ENCODE measurements at regions not wholly inside any gene's neighbourhood (a gene's known extent, or its start where the extent isn't known, plus 50 kb on each side); places are given as distances from the start of the nearest gene placed in this dataset.
"Not testable (repeated sequence)": the region's sequence is repeated elsewhere in the genome, so short reads cannot be mapped to it uniquely, and the experiment has no call there.

- no peak overlapping the region for H3K27ac ChIP-seq
- H3K4me3 ChIP-seq, result no peak overlapping the region
Measured at GRCh38 chr1:38203441-38203840, 156.8 kb upstream of the POU3F1 start.

GRCh38 chr1:38201431-38201830, 154.8 kb upstream of the POU3F1 start:
- Histone ChIP-seq H3K27ac (no peak overlapping the region), H3K4me3 (no peak overlapping the region)

GRCh38 chr1:38198621-38199020, 152.0 kb upstream of the POU3F1 start:
- Histone ChIP-seq H3K4me3 (no peak overlapping the region), H3K27ac (no peak overlapping the region)

- H3K4me3 ChIP-seq, result no peak overlapping the region
- H3K27ac ChIP-seq, result no peak overlapping the region
Measured at GRCh38 chr1:38198099-38198498, 151.5 kb upstream of the POU3F1 start.

GRCh38 chr1:38197312-38198061, 150.9 kb upstream of the POU3F1 start:
- Histone ChIP-seq H3K4me3 (no peak overlapping the region), H3K27ac (no peak overlapping the region)

- Histone ChIP-seq H3K4me3 (no peak overlapping the region), H3K27ac (no peak overlapping the region)
Measured at GRCh38 chr1:38194472-38194871, 147.9 kb upstream of the POU3F1 start.

GRCh38 chr1:38193040-38193439, 146.4 kb upstream of the POU3F1 start:
- Histone ChIP-seq H3K4me3 (no peak overlapping the region), H3K27ac (no peak overlapping the region)

GRCh38 chr1:38191461-38191860, 144.9 kb upstream of the POU3F1 start:
- H3K27ac ChIP-seq, result no peak overlapping the region
- no peak overlapping the region for H3K4me3 ChIP-seq

- Histone ChIP-seq H3K27ac (no peak overlapping the region), H3K4me3 (no peak overlapping the region)
Measured at GRCh38 chr1:38190983-38191382, 144.4 kb upstream of the POU3F1 start.

GRCh38 chr1:38187552-38187951, 141.0 kb upstream of the POU3F1 start:
- H3K27ac ChIP-seq, result no peak overlapping the region

GRCh38 chr1:38186566-38186965, 140.0 kb upstream of the POU3F1 start:
- H3K27ac ChIP-seq, result no peak overlapping the region

More at GRCh38 chr1:38187552-38187951, 141.0 kb upstream of the POU3F1 start:
- H3K4me3 ChIP-seq, result no peak overlapping the region

GRCh38 chr1:38185913-38186312, 139.3 kb upstream of the POU3F1 start:
- no peak overlapping the region for H3K27ac ChIP-seq
- no peak overlapping the region for H3K4me3 ChIP-seq

More at GRCh38 chr1:38186566-38186965, 140.0 kb upstream of the POU3F1 start:
- H3K4me3 ChIP-seq, result no peak overlapping the region

GRCh38 chr1:38183747-38184146, 137.2 kb upstream of the POU3F1 start:
- Histone ChIP-seq H3K27ac (no peak overlapping the region), H3K4me3 (no peak overlapping the region)

GRCh38 chr1:38183096-38183495, 136.5 kb upstream of the POU3F1 start:
- Histone ChIP-seq H3K27ac (no peak overlapping the region), H3K4me3 (no peak overlapping the region)

GRCh38 chr1:38180388-38180787, 133.8 kb upstream of the POU3F1 start:
- not testable (repeated sequence) for H3K4me3 ChIP-seq, H3K27ac ChIP-seq

GRCh38 chr1:38179483-38179882, 132.9 kb upstream of the POU3F1 start:
- H3K4me3 ChIP-seq, result no peak overlapping the region
- H3K27ac ChIP-seq, result no peak overlapping the region

GRCh38 chr1:38178216-38178615, 131.6 kb upstream of the POU3F1 start:
- Histone ChIP-seq H3K4me3 (no peak overlapping the region), H3K27ac (no peak overlapping the region)

GRCh38 chr1:38175121-38175520, 128.5 kb upstream of the POU3F1 start:
- H3K4me3 ChIP-seq, result no peak overlapping the region
- H3K27ac ChIP-seq, result no peak overlapping the region

- Histone ChIP-seq H3K4me3 (no peak overlapping the region), H3K27ac (no peak overlapping the region)
Measured at GRCh38 chr1:38173848-38174247, 127.3 kb upstream of the POU3F1 start.

- no peak overlapping the region for H3K4me3 ChIP-seq
- H3K27ac ChIP-seq, result no peak overlapping the region
Measured at GRCh38 chr1:38173157-38173831, 126.7 kb upstream of the POU3F1 start.

GRCh38 chr1:38169121-38169520, 122.5 kb upstream of the POU3F1 start:
- H3K27ac ChIP-seq, result no peak overlapping the region
- H3K4me3 ChIP-seq, result no peak overlapping the region
